ENCODE measurements at regions not wholly inside any gene's neighbourhood (a gene's known extent, or its start where the extent isn't known, plus 50 kb on each side); places are given as distances from the start of the nearest gene placed in this dataset.

DNA sequence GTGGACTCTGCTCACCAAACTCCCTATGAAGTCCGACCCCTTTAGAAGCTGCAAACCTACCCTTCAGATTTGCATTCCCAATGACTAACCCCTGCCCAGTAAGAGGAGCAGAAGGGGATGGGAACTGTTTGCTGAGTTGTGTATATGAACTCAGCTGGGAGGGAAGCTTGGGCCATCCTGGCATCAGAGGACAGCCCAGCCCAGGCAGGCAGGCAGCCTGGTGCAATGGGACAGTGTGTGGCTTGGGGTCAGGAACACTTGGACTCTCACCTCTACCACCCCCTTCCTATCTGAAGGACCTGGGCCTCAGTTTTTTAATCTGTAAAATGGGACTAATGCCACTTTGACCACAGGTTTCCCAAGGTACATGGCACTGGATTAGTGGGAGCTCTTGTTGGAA, 147.4 kb upstream of the GPR26 start:
- Histone ChIP-seq H3K4me1 (ENCODE audit: control insufficient read depth in 2 of 2, insufficient read depth in 2 of 2, low read length in 2 of 2) (no peaks in the 10 kb centered on the region), H3K27ac (ENCODE audit: low read depth, low read length) (no peak overlapping the region), H3K36me3 (ENCODE audit: control insufficient read depth in 2 of 3, insufficient read depth in 3 of 3, low read length in 3 of 3) (no peaks in the 10 kb centered on the region), H3K4me3 (ENCODE audit: low read length) (no peak overlapping the region), H3K27me3 (ENCODE audit: control insufficient read depth in 2 of 2, insufficient read depth in 2 of 2, low read length in 2 of 2) (no peaks in the 10 kb centered on the region), H3K9me3 (ENCODE audit: control insufficient read depth in 2 of 3, low read length in 3 of 3) (no peaks in the 10 kb centered on the region)
- peaks cover 4 to 46% (median 12%) of the 10 kb centered on the region in 5 donors for H3K27me3 Mint-ChIP-seq
- no peaks in the 10 kb centered on the region for H3K4me1 Mint-ChIP-seq
- ChIA-PET POLR2A (no interaction called here), CTCF (no interaction called here)
- intact Hi-C loops (cut with micrococcal nuclease) = no loop called here
- no peak overlapping the region for H3K4me3 Mint-ChIP-seq
- H3K9me3 Mint-ChIP-seq = peaks cover 0 to 2% (median 0%) of the 10 kb centered on the region in 11 donors
- no peak overlapping the region for H3K27ac Mint-ChIP-seq
- no peak for ATAC-seq
- no peaks in the 10 kb centered on the region for H3K36me3 Mint-ChIP-seq
- no peak for DNase-seq

GRCh38 chr10:123519861-123520260, 146.3 kb upstream of the GPR26 start:
- H3K27ac Mint-ChIP-seq = no peak overlapping the region
- intact Hi-C loops (cut with micrococcal nuclease) = no loop called here
- H3K9me3 Mint-ChIP-seq = peaks cover 0 to 4% (median 0%) of the 10 kb centered on the region in 11 donors
- ChIA-PET CTCF (no interaction called here), POLR2A (no interaction called here)
- Histone ChIP-seq H3K36me3 (ENCODE audit: control insufficient read depth in 2 of 3, insufficient read depth in 3 of 3, low read length in 3 of 3) (no peaks in the 10 kb centered on the region), H3K27ac (ENCODE audit: low read depth, low read length) (no peak overlapping the region), H3K27me3 (ENCODE audit: control insufficient read depth in 2 of 2, insufficient read depth in 2 of 2, low read length in 2 of 2) (no peaks in the 10 kb centered on the region), H3K4me1 (ENCODE audit: control insufficient read depth in 2 of 2, insufficient read depth in 2 of 2, low read length in 2 of 2) (no peaks in the 10 kb centered on the region), H3K9me3 (ENCODE audit: control insufficient read depth in 2 of 3, low read length in 3 of 3) (no peaks in the 10 kb centered on the region), H3K4me3 (ENCODE audit: low read length) (no peak overlapping the region)
- no peaks in the 10 kb centered on the region for H3K36me3 Mint-ChIP-seq
- DNase-seq (no peak), ATAC-seq (no peak)
- H3K27me3 Mint-ChIP-seq = peaks cover 4 to 50% (median 12%) of the 10 kb centered on the region in 5 donors
- H3K4me1 Mint-ChIP-seq = no peaks in the 10 kb centered on the region
- no peak overlapping the region for H3K4me3 Mint-ChIP-seq

DNA sequence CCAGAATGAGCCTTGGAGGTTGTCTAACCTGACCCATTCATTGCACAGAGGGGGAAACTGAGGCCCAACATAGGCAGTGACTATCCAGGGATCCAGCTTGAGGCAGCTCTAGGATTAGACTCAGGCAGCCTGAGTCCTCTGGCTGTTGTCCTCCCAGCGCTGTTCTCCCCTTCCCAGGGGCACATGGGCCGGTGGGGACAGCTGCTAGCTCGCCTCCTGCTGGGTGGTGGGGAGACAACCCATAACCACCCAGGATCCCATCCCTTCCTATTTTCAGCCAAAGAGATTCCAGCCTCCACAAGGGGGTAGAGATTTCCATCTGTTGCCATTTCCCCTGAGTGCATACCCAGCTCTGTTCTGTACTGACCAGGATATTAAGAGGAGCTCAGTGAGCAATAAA, 145.1 kb upstream of the GPR26 start:
- Mint-ChIP-seq H3K4me3 (no peak overlapping the region), H3K27ac (no peak overlapping the region), H3K9me3 (peaks cover 0 to 4% (median 0%) of the 10 kb centered on the region in 11 donors), H3K36me3 (no peaks in the 10 kb centered on the region), H3K27me3 (peaks cover 0 to 47% (median 8%) of the 10 kb centered on the region in 5 donors), H3K4me1 (no peaks in the 10 kb centered on the region)
- H3K4me3 ChIP-seq (ENCODE audit: low read length) = no peak overlapping the region
- ATAC-seq (no peak), DNase-seq (no peak)
- no peak overlapping the region for H3K27ac ChIP-seq (ENCODE audit: low read depth, low read length)
- intact Hi-C loops (cut with micrococcal nuclease) = no loop called here
- H3K9me3 ChIP-seq (ENCODE audit: control insufficient read depth in 2 of 3, low read length in 3 of 3) = no peaks in the 10 kb centered on the region
- no peaks in the 10 kb centered on the region for H3K4me1 ChIP-seq (ENCODE audit: control insufficient read depth in 2 of 2, insufficient read depth in 2 of 2, low read length in 2 of 2)
- no peaks in the 10 kb centered on the region for H3K27me3 ChIP-seq (ENCODE audit: control insufficient read depth in 2 of 2, insufficient read depth in 2 of 2, low read length in 2 of 2)
- H3K36me3 ChIP-seq (ENCODE audit: control insufficient read depth in 2 of 3, insufficient read depth in 3 of 3, low read length in 3 of 3) = no peaks in the 10 kb centered on the region
- ChIA-PET POLR2A (no interaction called here), CTCF (no interaction called here)

GRCh38 chr10:123521556-123521955, 144.6 kb upstream of the GPR26 start:
- ChIA-PET CTCF (no interaction called here), POLR2A (no interaction called here)
- Mint-ChIP-seq H3K36me3 (no peaks in the 10 kb centered on the region), H3K27me3 (peaks cover 0 to 48% (median 8%) of the 10 kb centered on the region in 5 donors), H3K4me1 (no peaks in the 10 kb centered on the region), H3K27ac (no peak overlapping the region), H3K9me3 (peaks cover 0 to 4% (median 0%) of the 10 kb centered on the region in 11 donors), H3K4me3 (no peak overlapping the region)
- ATAC-seq (no peak), DNase-seq (no peak)
- intact Hi-C loops (cut with micrococcal nuclease) = no loop called here
- Histone ChIP-seq H3K9me3 (ENCODE audit: control insufficient read depth in 2 of 3, low read length in 3 of 3) (no peaks in the 10 kb centered on the region), H3K36me3 (ENCODE audit: control insufficient read depth in 2 of 3, insufficient read depth in 3 of 3, low read length in 3 of 3) (no peaks in the 10 kb centered on the region), H3K27ac (ENCODE audit: low read depth, low read length) (no peak overlapping the region), H3K4me3 (ENCODE audit: low read length) (no peak overlapping the region), H3K27me3 (ENCODE audit: control insufficient read depth in 2 of 2, insufficient read depth in 2 of 2, low read length in 2 of 2) (no peaks in the 10 kb centered on the region), H3K4me1 (ENCODE audit: control insufficient read depth in 2 of 2, insufficient read depth in 2 of 2, low read length in 2 of 2) (no peaks in the 10 kb centered on the region)

DNA sequence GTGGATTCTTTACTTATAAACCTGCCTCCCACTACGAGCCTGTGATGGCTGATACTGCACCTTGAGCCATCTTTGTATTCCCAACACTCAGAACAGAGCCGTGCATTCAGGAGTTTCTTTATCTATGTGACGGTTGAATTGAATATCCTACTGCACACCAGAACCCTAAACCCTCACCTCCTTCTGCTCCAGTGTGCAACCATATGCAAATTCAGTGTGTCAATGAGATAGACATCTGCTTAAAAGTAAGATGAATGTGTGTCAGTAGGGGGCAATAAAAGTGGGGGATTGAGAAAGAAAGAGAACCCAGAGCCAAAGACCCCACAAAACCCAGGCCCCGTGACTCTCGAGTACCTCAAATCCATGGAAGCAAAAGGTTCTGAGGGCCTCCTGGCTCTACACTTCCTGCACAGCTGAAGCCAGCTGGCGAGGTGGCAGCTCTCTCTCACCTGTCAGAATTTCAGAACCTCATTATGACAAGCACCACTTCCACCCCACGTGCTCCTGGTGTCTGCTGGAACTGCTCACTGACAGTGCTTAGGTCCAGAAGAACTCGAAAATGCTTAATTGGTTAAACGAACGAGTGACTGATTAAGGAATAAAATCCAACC, 143.3 kb upstream of the GPR26 start:
- CTCF ChIA-PET = interaction anchor here (0.6 kb wide), 1 partner anchor 27 kb away, joined by 3 read pairs; no protein-coding TSS in a partner anchor
- no peaks in the 10 kb centered on the region for H3K27me3 ChIP-seq (ENCODE audit: control insufficient read depth in 2 of 2, insufficient read depth in 2 of 2, low read length in 2 of 2)
- H3K9me3 ChIP-seq (ENCODE audit: control insufficient read depth in 2 of 3, low read length in 3 of 3) = no peaks in the 10 kb centered on the region
- H3K4me3 ChIP-seq (ENCODE audit: low read length) = no peak overlapping the region
- Mint-ChIP-seq H3K36me3 (no peaks in the 10 kb centered on the region), H3K9me3 (peaks cover 0 to 4% (median 0%) of the 10 kb centered on the region in 11 donors), H3K4me1 (no peaks in the 10 kb centered on the region), H3K27me3 (peaks cover 0 to 43% (median 4%) of the 10 kb centered on the region in 5 donors), H3K4me3 (no peak overlapping the region), H3K27ac (no peak overlapping the region)
- H3K27ac ChIP-seq (ENCODE audit: low read depth, low read length) = no peak overlapping the region
- no peaks in the 10 kb centered on the region for H3K36me3 ChIP-seq (ENCODE audit: control insufficient read depth in 2 of 3, insufficient read depth in 3 of 3, low read length in 3 of 3)
- ATAC-seq (no peak), DNase-seq (no peak)
- intact Hi-C loops (cut with micrococcal nuclease) = no loop called here
- POLR2A ChIA-PET = no interaction called here
- H3K4me1 ChIP-seq (ENCODE audit: control insufficient read depth in 2 of 2, insufficient read depth in 2 of 2, low read length in 2 of 2) = no peaks in the 10 kb centered on the region

DNA sequence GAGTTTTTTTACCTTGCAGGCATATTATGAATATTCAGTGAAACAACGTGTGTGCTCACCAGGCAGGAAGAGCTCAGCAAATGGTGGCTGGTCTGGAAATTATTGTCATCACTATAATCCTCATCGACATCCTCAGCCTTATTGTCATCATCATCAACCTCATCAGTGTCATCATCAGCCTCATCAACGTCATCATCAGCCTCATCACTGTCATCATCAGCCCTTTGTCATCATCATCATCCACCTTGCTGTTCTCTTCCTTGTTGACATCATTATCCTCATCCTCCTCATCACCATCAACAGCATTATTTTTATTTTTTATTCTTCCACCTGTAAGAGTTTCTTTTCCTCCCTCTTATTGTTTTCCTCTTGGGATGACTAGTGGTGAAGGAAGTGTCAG, 142.3 kb upstream of the GPR26 start:
- peaks cover 0 to 4% (median 0%) of the 10 kb centered on the region in 11 donors for H3K9me3 Mint-ChIP-seq
- H3K4me1 Mint-ChIP-seq = no peaks in the 10 kb centered on the region

DNA sequence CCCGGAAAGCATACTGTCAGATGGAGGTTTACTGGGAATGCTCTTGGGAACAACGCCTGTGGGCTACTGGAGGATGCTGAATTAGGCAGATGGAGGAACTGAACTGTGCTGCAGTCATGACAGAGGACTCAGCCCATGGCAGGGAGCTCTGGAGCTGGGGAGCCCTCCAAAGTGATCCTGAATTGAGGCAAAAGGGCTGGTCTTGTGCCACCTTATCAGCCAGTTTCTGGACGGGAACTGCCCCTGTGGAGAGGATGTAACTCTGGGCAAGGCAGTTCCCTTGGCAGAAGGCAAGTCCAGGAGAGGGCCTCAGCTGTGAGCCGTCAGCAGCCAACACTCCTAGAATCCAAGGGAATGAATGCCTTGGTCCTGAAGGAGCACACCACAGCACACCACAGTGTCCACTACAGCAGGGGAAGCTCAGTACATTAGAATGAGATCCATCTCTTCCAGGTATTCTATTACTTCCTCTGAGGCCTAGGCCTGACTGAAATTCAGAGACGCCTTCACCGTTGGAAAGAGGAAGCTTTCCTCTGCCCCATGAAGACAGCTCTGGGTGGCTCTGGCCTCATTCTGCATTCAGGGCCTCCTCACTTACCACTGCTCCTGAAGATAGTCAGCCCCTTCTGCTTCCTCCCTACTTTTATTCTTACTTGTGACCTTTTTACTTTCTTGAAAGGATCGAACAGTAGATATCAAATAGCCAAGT, 139.6 kb upstream of the GPR26 start:
- H3K4me1 ChIP-seq (ENCODE audit: control insufficient read depth in 2 of 2, insufficient read depth in 2 of 2, low read length in 2 of 2) = no peaks in the 10 kb centered on the region
- POLR2A ChIA-PET = no interaction called here
- Mint-ChIP-seq H3K27me3 (peaks cover 0 to 37% (median 10%) of the 10 kb centered on the region in 5 donors), H3K4me3 (no peak overlapping the region), H3K9me3 (peaks cover 0 to 4% (median 0%) of the 10 kb centered on the region in 11 donors), H3K4me1 (no peaks in the 10 kb centered on the region), H3K36me3 (no peaks in the 10 kb centered on the region), H3K27ac (no peak overlapping the region)
- CTCF ChIA-PET = no interaction called here
- H3K27me3 ChIP-seq (ENCODE audit: control insufficient read depth in 2 of 2, insufficient read depth in 2 of 2, low read length in 2 of 2) = no peaks in the 10 kb centered on the region
- DNase-seq = no peak
- intact Hi-C loops (cut with micrococcal nuclease) = no loop called here
- no peak overlapping the region for H3K27ac ChIP-seq (ENCODE audit: low read depth, low read length)
- H3K36me3 ChIP-seq (ENCODE audit: control insufficient read depth in 2 of 3, insufficient read depth in 3 of 3, low read length in 3 of 3) = no peaks in the 10 kb centered on the region
- ATAC-seq = peak; percentile 42
- H3K9me3 ChIP-seq (ENCODE audit: control insufficient read depth in 2 of 3, low read length in 3 of 3) = no peaks in the 10 kb centered on the region
- H3K4me3 ChIP-seq (ENCODE audit: low read length) = no peak overlapping the region

More for the DNA sequence above, 142.3 kb upstream of the GPR26 start:
- H3K9me3 ChIP-seq (ENCODE audit: control insufficient read depth in 2 of 3, low read length in 3 of 3) = no peaks in the 10 kb centered on the region
- ATAC-seq = no peak
- H3K27ac ChIP-seq (ENCODE audit: low read depth, low read length) = no peak overlapping the region
- Mint-ChIP-seq H3K4me3 (no peak overlapping the region), H3K27me3 (peaks cover 0 to 43% (median 4%) of the 10 kb centered on the region in 5 donors), H3K36me3 (no peaks in the 10 kb centered on the region), H3K27ac (no peak overlapping the region)
- no peak for DNase-seq
- H3K36me3 ChIP-seq (ENCODE audit: control insufficient read depth in 2 of 3, insufficient read depth in 3 of 3, low read length in 3 of 3) = no peaks in the 10 kb centered on the region
- ChIA-PET CTCF (no interaction called here), POLR2A (no interaction called here)
- intact Hi-C loops (cut with micrococcal nuclease) = no loop called here
- H3K27me3 ChIP-seq (ENCODE audit: control insufficient read depth in 2 of 2, insufficient read depth in 2 of 2, low read length in 2 of 2) = no peaks in the 10 kb centered on the region
- no peak overlapping the region for H3K4me3 ChIP-seq (ENCODE audit: low read length)
- H3K4me1 ChIP-seq (ENCODE audit: control insufficient read depth in 2 of 2, insufficient read depth in 2 of 2, low read length in 2 of 2) = no peaks in the 10 kb centered on the region

All from naive thymus-derived CD4-positive, alpha-beta T cell (primary cell).